ENCODE measurements at regions not wholly inside any gene's neighbourhood (a gene's known extent, or its start where the extent isn't known, plus 50 kb on each side); places are given as distances from the start of the nearest gene placed in this dataset.

- DNase-seq (ENCODE audit: low spot score) = no peak
Observed at GRCh38 chr13:76795701-76796695, 90.2 kb downstream of the KCTD12 start.

DNA sequence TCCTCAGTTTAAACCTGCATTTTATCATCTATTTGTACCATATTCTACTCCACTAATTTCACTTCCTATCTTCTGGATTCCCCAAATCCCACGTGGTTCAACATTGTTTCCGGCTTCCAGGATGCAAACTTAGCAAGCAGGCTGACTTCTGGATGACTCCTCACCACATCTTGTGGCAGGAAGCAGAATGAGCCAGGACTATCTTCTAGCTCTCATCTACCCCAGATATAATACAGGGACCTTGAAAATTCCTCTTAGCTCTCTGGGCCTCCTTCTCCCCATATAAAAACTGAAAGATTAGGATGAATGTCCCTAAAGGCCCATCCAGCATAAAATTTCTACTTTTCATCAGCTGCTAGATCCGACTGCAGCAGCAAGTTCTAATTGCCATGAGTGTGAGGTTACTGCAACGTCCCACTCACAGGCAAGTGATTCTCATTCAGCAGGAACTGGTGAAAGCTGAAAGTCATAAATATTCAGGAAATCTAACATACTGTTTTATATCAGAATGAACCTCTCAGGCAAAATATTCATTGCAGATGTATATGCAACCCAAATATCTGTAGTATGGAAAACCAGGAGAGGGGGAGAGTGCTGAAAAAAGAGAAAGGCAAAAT, 93.4 kb downstream of the KCTD12 start:
- peak; percentile 17 for DNase-seq (ENCODE audit: low spot score)

- DNase-seq (ENCODE audit: low spot score) = no peak
Observed at GRCh38 chr13:76790980-76791819, 95.0 kb downstream of the KCTD12 start.

GRCh38 chr13:76790526-76790925, 95.7 kb downstream of the KCTD12 start:
- DNase-seq (ENCODE audit: low spot score) = no peak

DNA sequence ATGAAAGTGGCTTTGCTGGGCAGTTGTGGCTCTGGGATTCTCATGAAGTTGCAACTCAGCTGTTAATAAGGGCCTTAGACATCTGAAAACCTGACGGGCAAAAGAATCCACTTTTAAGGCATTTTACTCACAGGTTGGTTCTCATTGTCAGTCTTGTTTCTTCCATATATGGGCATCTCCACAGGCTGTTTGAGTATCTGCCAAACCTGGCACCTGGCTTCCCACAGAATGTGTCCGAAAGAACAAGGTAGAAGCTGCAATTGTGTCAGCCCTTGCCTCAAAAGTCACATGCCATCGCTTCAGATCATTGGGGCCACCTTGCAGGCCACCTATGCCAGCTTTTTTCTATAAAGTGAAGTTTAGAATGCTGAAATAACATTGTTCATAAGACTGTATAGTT, 102.4 kb downstream of the KCTD12 start:
- no peak for DNase-seq (ENCODE audit: low spot score)

- DNase-seq (ENCODE audit: low spot score) = no peak
Observed at GRCh38 chr13:76778853-76779252, 107.4 kb downstream of the KCTD12 start.

DNA sequence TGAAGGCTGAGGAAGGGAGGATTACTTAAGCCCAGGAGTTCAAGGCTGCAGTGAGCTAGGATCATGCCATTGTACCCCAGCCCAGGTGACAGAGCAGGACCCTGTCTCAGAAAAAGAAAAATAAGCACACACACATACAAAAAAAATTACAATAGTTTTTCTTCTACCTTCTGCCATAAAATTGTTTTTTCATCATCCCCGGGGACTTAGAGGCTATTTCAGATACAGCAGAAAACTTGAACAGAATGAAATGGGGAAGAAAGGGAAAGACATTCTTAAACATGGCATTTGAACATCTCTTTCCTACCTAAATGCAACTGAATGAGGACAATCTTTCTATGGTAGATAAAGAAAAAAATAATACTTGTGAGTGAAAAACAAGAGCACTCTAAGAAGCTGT, 109.1 kb downstream of the KCTD12 start:
- no peak for DNase-seq (ENCODE audit: low spot score)

- no peak for DNase-seq (ENCODE audit: low spot score)
Observed at GRCh38 chr13:76775088-76775740, 111.0 kb downstream of the KCTD12 start.

- DNase-seq (ENCODE audit: low spot score) = no peak
Observed at GRCh38 chr13:76773448-76774094, 112.6 kb downstream of the KCTD12 start.

GRCh38 chr13:76772241-76772640, 114.0 kb downstream of the KCTD12 start:
- no peak for DNase-seq (ENCODE audit: low spot score)

- DNase-seq (ENCODE audit: low spot score) = peak; percentile 8
Observed at GRCh38 chr13:76769271-76769791, 116.9 kb downstream of the KCTD12 start.

DNA sequence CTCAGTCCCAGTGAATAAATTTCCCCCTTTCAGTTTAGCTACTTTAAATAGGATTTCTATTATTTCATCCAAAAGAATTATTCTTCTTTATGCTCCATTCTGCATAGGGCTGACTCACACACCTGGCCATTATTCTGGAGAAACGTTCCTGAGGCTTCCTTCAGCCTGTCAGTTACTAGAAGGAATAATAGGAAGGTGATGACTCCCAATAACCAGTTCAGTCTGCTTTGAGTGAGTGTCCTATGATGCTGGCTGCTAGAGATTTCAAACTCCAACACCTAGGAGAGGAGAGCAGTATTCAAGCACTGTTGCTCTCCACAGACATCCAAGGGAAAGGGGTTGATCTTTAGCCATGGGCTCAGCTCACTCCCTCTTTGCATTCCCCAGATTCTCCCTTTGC, 117.8 kb downstream of the KCTD12 start:
- DNase-seq (ENCODE audit: low spot score) = no peak

GRCh38 chr13:76764916-76765315, 121.3 kb downstream of the KCTD12 start:
- DNase-seq (ENCODE audit: low spot score) = no peak

DNA sequence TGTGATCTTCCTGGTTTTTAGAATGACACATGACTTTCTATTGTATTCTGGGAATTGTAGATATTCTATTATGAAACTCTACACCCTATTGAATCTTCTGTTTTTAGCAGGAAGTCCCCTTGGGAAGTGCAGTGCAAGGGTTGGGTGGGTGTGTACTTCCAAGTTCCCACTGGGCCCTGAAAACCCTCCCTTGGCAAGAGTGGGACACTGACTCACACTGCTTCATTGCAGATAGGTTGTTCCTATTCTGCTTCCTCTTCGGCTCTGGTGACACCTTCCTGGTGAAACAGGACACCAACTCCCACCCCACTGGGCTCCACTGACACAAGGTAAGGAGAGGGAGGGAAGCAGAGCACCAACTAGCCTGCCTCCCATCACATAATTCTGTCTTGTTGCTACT, 121.8 kb downstream of the KCTD12 start:
- DNase-seq (ENCODE audit: low spot score) = peak; percentile 6

DNA sequence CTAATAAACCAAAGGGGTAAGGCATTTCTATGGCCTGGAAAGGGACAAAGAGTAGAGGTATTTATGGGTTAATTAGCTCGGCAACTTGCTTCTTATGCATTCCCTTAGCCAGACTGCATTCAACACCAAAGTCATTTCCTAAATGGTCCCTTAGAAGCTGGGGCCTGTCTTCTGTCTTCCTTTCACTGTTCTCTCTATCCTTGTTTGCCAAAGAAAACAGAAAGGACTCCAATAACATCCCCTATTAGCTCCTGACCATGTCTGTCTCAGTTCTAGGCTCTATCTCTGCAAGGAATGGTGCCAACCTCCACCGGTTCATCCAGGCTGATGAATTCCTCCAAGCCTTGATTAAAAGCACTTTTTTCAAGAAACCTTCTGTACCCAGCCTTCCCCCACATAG, 123.5 kb downstream of the KCTD12 start:
- no peak for DNase-seq (ENCODE audit: low spot score)

DNA sequence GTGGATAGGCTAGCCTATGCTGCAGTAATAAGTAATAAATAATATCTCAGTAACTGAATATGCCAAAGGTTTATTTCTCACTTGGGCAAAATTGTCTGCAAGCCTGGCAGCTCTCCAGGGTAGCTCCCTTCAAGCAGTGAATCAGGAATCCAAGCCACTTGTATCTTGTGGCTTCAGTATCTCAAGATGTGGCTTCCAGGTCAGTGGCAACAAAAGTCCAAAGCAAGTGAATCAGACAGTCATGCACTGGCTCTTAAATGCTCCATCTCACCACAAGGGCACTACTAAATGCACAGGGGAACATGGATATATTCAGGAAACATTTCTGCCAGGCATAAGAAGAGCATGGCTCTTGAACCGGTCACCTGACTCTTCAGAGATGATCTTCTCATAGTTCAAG, 126.3 kb downstream of the KCTD12 start:
- DNase-seq (ENCODE audit: low spot score) = no peak

DNA sequence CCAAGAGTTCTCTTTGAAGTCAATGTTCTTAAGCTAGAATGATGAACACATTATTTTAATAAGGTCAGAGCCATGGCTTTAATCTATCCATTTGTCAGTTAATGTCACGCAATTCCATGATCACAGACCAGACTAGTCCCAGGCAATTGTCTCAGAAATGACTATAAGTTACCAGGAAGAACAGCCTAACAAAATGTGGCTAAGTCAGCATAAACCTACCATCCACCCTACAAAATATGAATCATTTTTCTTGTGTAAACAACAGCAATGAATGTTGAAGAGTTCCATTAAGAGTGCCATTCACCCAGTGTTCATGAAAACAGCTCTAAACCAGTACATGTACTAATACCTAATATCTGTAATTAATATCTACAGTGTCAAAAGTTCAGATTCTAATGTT, 127.5 kb downstream of the KCTD12 start:
- no peak for DNase-seq (ENCODE audit: low spot score)

- no peak for DNase-seq (ENCODE audit: low spot score)
Observed at GRCh38 chr13:76758257-76758656, 127.9 kb downstream of the KCTD12 start.

GRCh38 chr13:76756451-76756850, 129.8 kb downstream of the KCTD12 start:
- no peak for DNase-seq (ENCODE audit: low spot score)

- DNase-seq (ENCODE audit: low spot score) = no peak
Observed at GRCh38 chr13:76754414-76754813, 131.8 kb downstream of the KCTD12 start.

GRCh38 chr13:76751278-76751677, 134.9 kb downstream of the KCTD12 start:
- DNase-seq (ENCODE audit: low spot score) = no peak

Data from H4 (cell line).